ENCODE measurements at regions not wholly inside any gene's neighbourhood (a gene's known extent, or its start where the extent isn't known, plus 50 kb on each side); places are given as distances from the start of the nearest gene placed in this dataset.
"Not testable (repeated sequence)": the region's sequence is repeated elsewhere in the genome, so short reads cannot be mapped to it uniquely, and the experiment has no call there.

GRCh38 chr12:58419905-58420304, 478.5 kb downstream of the ATP23 start:
- DNase-seq, result no peak

GRCh38 chr12:58420503-58420902, 479.1 kb downstream of the ATP23 start:
- no peak for DNase-seq

GRCh38 chr12:58421990-58422389, 480.6 kb downstream of the ATP23 start:
- no peak for DNase-seq

- no peak for DNase-seq
Observed at GRCh38 chr12:58424735-58425392, 483.5 kb downstream of the ATP23 start.

- peak in 5 of 51 donors; percentile 8 to 59 (median 20) for DNase-seq
Observed at GRCh38 chr12:58425481-58426392, 484.4 kb downstream of the ATP23 start.

GRCh38 chr12:58426437-58426836, 485.1 kb downstream of the ATP23 start:
- not testable (repeated sequence) for DNase-seq

GRCh38 chr12:58433959-58434358, 486.3 kb downstream of the LRIG3 start:
- no peak for DNase-seq

- DNase-seq, result no peak
Observed at GRCh38 chr12:58434726-58435125, 485.6 kb downstream of the LRIG3 start.

- DNase-seq, result no peak
Observed at GRCh38 chr12:58435647-58436046, 484.7 kb downstream of the LRIG3 start.

GRCh38 chr12:58441483-58441882, 478.8 kb downstream of the LRIG3 start:
- no peak for DNase-seq

- peak in 1 of 51 donors; percentile 5 for DNase-seq
Observed at GRCh38 chr12:58443273-58443980, 476.9 kb downstream of the LRIG3 start.

GRCh38 chr12:58443981-58444371, 476.3 kb downstream of the LRIG3 start:
- no peak for DNase-seq

GRCh38 chr12:58450868-58451482, 469.3 kb downstream of the LRIG3 start:
- DNase-seq, result no peak

GRCh38 chr12:58452546-58452945, 467.8 kb downstream of the LRIG3 start:
- no peak for DNase-seq

- no peak for DNase-seq
Observed at GRCh38 chr12:58453306-58453705, 467.0 kb downstream of the LRIG3 start.

GRCh38 chr12:58455136-58455535, 465.2 kb downstream of the LRIG3 start:
- no peak for DNase-seq

GRCh38 chr12:58458102-58458501, 462.2 kb downstream of the LRIG3 start:
- no peak for DNase-seq

GRCh38 chr12:58459191-58459590, 461.1 kb downstream of the LRIG3 start:
- DNase-seq, result no peak

- no peak for DNase-seq
Observed at GRCh38 chr12:58463051-58463450, 457.3 kb downstream of the LRIG3 start.

- no peak for DNase-seq
Observed at GRCh38 chr12:58465418-58465817, 454.9 kb downstream of the LRIG3 start.

- DNase-seq, result no peak
Observed at GRCh38 chr12:58470266-58471010, 449.9 kb downstream of the LRIG3 start.
